Stimulated activated CD8-positive, alpha-beta memory T cell treated with anti-CD3 and anti-CD28 coated beads, Interleukin-15, amount 100 ng/mL, for 4 hours (primary cell): ENCODE measurements at regions not wholly inside any gene's neighbourhood (a gene's known extent, or its start where the extent isn't known, plus 50 kb on each side); places are given as distances from the start of the nearest gene placed in this dataset.

Experiments
- DNase-seq, 2 donors: peaks; one replicate each; pipeline ENCODE4 v3.0.0-alpha.2; 2020; ENCODE audit warnings: low read depth in 2 of 2

- DNase-seq, result no peak
Measured at GRCh38 chr9:95670122-95670521, 153.4 kb upstream of the PTCH1 start.

GRCh38 chr9:95669253-95669652 is 152.5 kb upstream of the PTCH1 start:
- DNase-seq, result no peak

GRCh38 chr9:95667789-95668188 is 151.0 kb upstream of the PTCH1 start:
- no peak for DNase-seq

GRCh38 chr9:95666785-95667155 is 150.0 kb upstream of the PTCH1 start:
- DNase-seq, result no peak

- DNase-seq, result no peak
Measured at GRCh38 chr9:95666096-95666784, 149.5 kb upstream of the PTCH1 start.

- DNase-seq, result no peak
Measured at GRCh38 chr9:95653246-95653645, 136.5 kb upstream of the PTCH1 start.

GRCh38 chr9:95650720-95651119 is 133.9 kb upstream of the PTCH1 start:
- no peak for DNase-seq

- no peak for DNase-seq
Measured at GRCh38 chr9:95649801-95650213, 133.0 kb upstream of the PTCH1 start.

- no peak for DNase-seq
Measured at GRCh38 chr9:95648225-95648624, 131.5 kb upstream of the PTCH1 start.

- DNase-seq, result no peak
Measured at GRCh38 chr9:95645992-95646391, 129.2 kb upstream of the PTCH1 start.

- no peak for DNase-seq
Measured at GRCh38 chr9:95645579-95645978, 128.8 kb upstream of the PTCH1 start.

- DNase-seq, result no peak
Measured at GRCh38 chr9:95644377-95644776, 127.6 kb upstream of the PTCH1 start.

GRCh38 chr9:95643619-95644018 is 126.8 kb upstream of the PTCH1 start:
- no peak for DNase-seq

- no peak for DNase-seq
Measured at GRCh38 chr9:95642189-95642588, 125.4 kb upstream of the PTCH1 start.

GRCh38 chr9:95641586-95641985 is 124.8 kb upstream of the PTCH1 start:
- no peak for DNase-seq

GRCh38 chr9:95640336-95640735 is 123.6 kb upstream of the PTCH1 start:
- DNase-seq, result no peak

- no peak for DNase-seq
Measured at GRCh38 chr9:95635986-95636671, 119.4 kb upstream of the PTCH1 start.

- DNase-seq, result no peak
Measured at GRCh38 chr9:95634536-95634935, 117.8 kb upstream of the PTCH1 start.

- no peak for DNase-seq
Measured at GRCh38 chr9:95634114-95634513, 117.3 kb upstream of the PTCH1 start.

GRCh38 chr9:95629585-95629984 is 112.8 kb upstream of the PTCH1 start:
- DNase-seq, result no peak

GRCh38 chr9:95627802-95628201 is 111.0 kb upstream of the PTCH1 start:
- no peak for DNase-seq

- DNase-seq, result peak; percentile 7 to 10
Measured at GRCh38 chr9:95626885-95627558, 110.3 kb upstream of the PTCH1 start.

GRCh38 chr9:95626341-95626740 is 109.6 kb upstream of the PTCH1 start:
- no peak for DNase-seq
